GM19328 (cell line): ENCODE measurements at regions not wholly inside any gene's neighbourhood (a gene's known extent, or its start where the extent isn't known, plus 50 kb on each side); places are given as distances from the start of the nearest gene placed in this dataset.
"Not testable (repeated sequence)": the region's sequence is repeated elsewhere in the genome, so short reads cannot be mapped to it uniquely, and the experiment has no call there.

ENCODE experiments used
- ATAC-seq: cut with Tn5 transposase; IDR thresholded peaks from one replicate; pipeline ENCODE4 v1.9.1; 2021; ENCODE audit warnings: mild to moderate bottlenecking, moderate library complexity; ENCODE audit not compliant: unreplicated experiment

GRCh38 chr6:139972116-139972515, 597.7 kb upstream of the CITED2 start:
- no peak for ATAC-seq

- no peak for ATAC-seq
Observed at GRCh38 chr6:139970591-139970991, 596.1 kb upstream of the CITED2 start.

DNA sequence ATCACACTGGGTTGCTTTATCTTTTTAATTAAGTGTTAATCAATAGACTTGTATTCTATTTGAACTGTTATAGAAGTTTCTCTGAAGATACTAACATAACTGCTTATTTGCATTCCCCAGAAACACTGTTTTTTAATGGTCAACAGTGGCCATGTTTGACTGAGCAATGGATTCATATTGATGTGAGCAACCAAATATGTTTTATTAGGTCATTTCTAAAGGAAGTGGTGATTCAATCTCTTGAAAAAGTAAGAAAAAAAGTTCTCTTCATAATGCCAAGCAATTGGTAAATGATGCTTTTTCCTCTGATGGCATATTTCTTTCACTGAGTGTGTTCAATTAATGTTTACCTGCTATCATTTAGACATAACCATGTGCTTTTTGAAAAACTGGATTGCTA, 593.0 kb upstream of the CITED2 start:
- ATAC-seq: no peak

GRCh38 chr6:139965393-139965792, 590.9 kb upstream of the CITED2 start:
- no peak for ATAC-seq

GRCh38 chr6:139964737-139965136, 590.3 kb upstream of the CITED2 start:
- ATAC-seq: no peak

- no peak for ATAC-seq
Observed at GRCh38 chr6:139962654-139963347, 588.4 kb upstream of the CITED2 start.

DNA sequence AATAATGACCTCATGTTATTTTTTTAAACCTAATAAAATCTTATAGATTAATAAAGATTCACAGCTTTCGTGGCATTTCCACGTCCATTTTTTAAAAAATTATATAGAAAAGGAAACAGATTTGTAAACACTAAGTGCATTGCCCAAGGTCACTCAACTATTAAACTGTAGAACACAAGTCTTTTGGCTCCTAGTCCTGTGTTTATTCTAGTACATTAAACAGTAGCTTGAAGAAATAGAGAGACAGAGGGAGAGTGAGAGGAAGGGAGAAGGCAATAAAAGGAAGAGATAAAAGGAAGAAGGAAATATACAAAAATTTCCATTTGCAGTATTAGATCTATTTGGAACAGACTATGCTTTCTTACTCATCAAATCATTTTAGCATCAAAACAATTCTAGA, 586.7 kb upstream of the CITED2 start:
- no peak for ATAC-seq

- ATAC-seq: no peak
Observed at GRCh38 chr6:139960671-139961070, 586.2 kb upstream of the CITED2 start.

DNA sequence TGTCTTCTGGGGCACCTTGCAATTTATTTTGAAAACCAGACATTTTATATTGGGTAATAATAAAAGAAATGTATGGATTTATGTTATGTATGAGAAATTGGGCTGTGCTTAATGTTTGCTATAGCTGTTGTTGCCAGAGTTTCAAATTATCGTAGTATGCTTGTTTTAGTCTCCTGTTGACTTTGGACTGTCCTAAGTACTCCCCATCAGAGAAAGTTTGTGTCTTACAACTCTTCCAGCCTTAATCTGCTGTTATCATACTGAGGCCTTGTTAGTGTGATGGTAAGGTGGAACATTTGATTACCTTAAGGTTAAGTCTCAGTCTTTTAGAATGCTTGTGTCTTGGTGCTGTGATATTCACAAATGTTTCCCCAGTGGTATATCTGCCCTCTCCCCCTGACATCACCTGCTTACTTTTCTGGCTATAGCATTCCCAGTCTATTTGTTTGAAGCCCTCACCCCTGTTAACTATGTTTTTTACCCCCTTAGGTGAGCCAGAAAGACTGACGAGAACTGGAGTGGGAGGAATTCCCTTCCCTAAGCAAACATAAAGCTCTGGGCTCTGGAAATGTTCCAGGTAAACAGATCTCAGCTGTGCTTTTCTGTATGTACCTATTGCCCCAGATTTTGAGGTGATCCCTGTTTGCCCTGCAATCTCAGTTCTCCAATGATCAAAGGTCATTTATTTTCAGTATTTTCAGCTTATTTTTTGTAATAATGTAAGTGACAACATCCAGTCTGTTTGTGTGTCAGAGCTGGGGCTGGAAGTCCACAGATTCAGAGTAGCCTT, 581.1 kb upstream of the CITED2 start:
- no peak for ATAC-seq

- no peak for ATAC-seq
Observed at GRCh38 chr6:139954463-139955071, 580.1 kb upstream of the CITED2 start.

DNA sequence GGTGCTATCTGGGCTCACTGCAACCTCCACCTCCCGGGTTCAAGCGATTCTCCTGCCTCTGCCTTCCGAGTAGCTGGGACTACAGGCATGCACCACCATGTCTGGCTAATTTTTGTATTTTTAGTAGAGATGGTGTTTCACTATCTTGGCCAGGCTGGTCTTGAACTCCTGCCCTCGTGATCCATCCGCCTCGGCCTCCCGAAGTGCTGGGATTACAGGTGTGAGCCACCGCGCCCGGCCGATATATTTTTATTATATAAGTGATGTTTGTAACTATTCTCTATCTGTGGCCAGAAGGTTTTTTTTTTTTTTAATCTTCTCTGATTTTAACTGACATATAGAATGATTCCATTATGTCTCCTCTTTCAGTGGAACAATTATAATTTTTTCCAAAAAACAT, 579.3 kb upstream of the CITED2 start:
- ATAC-seq: not testable (repeated sequence)

GRCh38 chr6:139951172-139951571, 576.7 kb upstream of the CITED2 start:
- no peak for ATAC-seq

DNA sequence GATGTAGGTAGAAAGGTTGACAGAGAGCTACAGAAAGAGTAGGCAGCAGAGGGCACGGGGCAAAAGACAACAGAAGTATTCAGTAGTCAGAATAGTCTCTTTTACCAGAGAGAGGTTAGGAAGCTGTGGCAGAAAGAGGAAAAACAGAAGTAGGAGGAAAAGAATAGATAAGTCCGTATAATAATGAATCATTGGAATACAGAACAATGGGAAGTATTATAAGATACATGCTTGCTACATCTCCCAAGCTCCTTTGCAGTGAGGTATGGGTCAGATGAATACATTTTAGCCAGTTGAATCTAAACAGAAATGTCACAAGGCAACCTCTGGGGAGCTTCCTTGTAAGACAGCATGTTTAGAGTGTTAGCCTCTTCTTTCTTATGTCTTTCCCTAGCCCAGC, 570.5 kb upstream of the CITED2 start:
- ATAC-seq: no peak

GRCh38 chr6:139944131-139944530, 569.7 kb upstream of the CITED2 start:
- ATAC-seq: no peak

GRCh38 chr6:139943391-139943790, 568.9 kb upstream of the CITED2 start:
- ATAC-seq: no peak

DNA sequence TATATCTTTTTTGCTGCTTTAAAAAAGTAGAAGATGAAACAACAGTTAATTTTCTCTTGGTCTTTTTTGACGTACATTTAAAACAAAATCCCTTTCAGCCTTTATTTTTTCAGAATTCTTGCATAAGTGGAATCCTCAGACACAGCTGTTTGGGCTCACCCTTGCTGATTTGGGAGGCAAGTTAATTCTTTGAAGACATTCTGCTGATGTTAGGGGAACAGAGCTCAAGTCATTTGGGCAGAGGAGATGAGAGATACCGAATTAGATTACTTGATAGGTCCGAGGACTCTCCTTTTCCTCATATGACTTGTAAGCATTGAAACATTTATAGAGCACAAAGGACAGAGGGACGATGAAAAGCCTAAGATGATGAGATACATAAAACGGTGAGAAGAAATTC, 567.9 kb upstream of the CITED2 start:
- no peak for ATAC-seq

DNA sequence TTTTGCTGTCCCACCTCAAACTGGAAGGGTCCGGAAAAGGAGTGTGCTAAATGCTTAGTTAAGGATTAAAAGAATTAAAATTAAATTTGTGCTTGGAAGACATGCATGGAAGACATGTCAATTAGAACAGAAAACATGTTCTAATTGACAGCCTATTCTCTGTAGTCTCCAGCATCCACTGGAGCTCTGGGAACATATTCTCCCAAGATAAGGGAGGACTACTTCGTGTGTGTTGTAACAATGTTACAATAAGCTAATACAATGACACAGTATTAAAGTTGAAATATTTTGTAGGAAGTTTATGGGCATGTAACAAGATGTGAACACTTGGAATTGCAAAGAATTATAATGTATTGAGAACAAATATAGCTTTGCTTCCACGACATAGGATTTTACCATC, 567.4 kb upstream of the CITED2 start:
- ATAC-seq: no peak

GRCh38 chr6:139940741-139941729, 566.6 kb upstream of the CITED2 start:
- ATAC-seq: peak; percentile 95

DNA sequence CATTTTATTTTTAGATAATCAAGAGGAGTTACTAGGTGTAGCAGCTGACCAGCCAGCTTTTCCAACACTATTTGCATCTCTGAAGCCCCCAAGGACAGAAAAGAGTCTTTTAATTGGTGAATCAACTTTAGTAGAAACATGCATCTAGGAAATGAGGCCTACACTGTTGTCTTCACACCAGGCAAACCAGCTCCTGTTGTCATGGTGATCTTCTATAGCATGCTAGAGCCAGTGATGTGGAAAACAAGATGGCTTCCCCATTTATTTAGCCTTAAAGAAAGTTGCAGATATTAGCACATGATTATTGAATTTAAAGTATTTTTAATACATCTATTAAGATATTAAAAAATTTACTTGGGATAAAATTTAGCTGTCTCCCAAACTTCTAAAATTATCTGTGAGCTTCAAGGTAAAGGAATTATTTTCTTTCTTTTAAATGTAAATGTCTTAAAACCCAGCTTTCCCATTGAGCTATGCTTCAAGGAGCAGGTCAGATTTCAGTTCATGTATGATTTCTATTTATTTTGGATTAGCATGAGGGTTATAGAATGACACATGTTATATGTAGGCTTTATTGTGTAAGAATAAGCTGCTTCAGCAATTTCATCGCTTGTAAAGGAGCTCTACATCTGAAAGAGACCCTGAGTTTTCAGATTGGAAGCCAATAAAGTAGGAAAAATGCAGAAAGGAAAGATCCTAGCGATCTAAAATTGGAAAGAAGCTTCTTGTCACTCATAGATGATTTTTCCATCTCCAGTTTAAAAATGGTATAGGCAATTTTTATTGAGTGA, 564.9 kb upstream of the CITED2 start:
- no peak for ATAC-seq

DNA sequence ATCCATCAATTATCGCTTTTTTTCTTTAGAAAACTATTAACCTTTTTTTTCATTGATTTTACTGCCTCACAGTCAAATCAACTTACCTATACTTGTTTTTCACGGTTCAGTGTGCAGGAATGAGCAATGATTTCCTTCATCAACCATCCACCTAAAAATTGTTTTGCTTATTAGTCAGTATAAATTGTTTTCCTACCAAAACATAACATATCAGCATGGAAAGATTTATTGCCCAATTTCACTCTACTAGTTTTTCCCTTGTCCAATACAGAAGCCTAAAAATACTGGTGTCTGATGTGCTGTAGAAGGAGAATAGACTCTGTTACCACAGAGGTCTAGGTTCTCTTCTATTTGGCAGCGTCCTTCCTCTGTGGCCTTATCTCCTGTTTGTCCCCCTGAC, 558.2 kb upstream of the CITED2 start:
- no peak for ATAC-seq
